ENCODE measurements at regions not wholly inside any gene's neighbourhood (a gene's known extent, or its start where the extent isn't known, plus 50 kb on each side); places are given as distances from the start of the nearest gene placed in this dataset.
A peak's percentile ranks its signal among the peaks of the same experiment; 100 is the strongest.

- WGBS, 2 donors, result 74 to 78% methylated on average over 5 of the region's 5 CpGs
- Histone ChIP-seq H3K36me3 (no peaks in the 10 kb centered on the region), H3K4me1 (peaks cover 0 to 23% (median 9%) of the 10 kb centered on the region in 4 donors), H3K27ac (peak overlapping the region in 3 of 4 donors; percentile 13 to 55 (median 17)), H3K9me3 (no peaks in the 10 kb centered on the region), H3K4me3 (no peak overlapping the region), H3K27me3 (no peaks in the 10 kb centered on the region)
- no peak for TF ChIP-seq POLR2AphosphoS5 (IDR thresholded peaks at IDR 0.05)
- TF ChIP-seq EP300 (IDR thresholded peaks at IDR 0.05), result no peak
- TF ChIP-seq CTCF (IDR thresholded peaks at IDR 0.05), result no peak
- TF ChIP-seq POLR2A (IDR thresholded peaks at IDR 0.05), result no peak
- intact Hi-C loops (cut with DNase I), result no loop called here
- DNase-seq, result no peak
Observed at GRCh38 chr7:41336981-41337380, 365.9 kb downstream of the INHBA start.

- DNase-seq, result no peak
- H3K27ac ChIP-seq, result peak overlapping the region in 3 of 4 donors; percentile 13 to 55 (median 17)
- H3K9me3 ChIP-seq, result peaks cover 0 to 2% (median 0%) of the 10 kb centered on the region in 4 donors
- peaks cover 0 to 23% (median 9%) of the 10 kb centered on the region in 4 donors for H3K4me1 ChIP-seq
- TF ChIP-seq EP300 (IDR thresholded peaks at IDR 0.05) (no peak), CTCF (IDR thresholded peaks at IDR 0.05) (no peak), POLR2AphosphoS5 (IDR thresholded peaks at IDR 0.05) (no peak), POLR2A (IDR thresholded peaks at IDR 0.05) (no peak)
- 70 to 75% methylated on average over 2 of the region's 2 CpGs for WGBS, 2 donors
- no peak overlapping the region for H3K4me3 ChIP-seq
- no peaks in the 10 kb centered on the region for H3K27me3 ChIP-seq
- intact Hi-C loops (cut with DNase I), result no loop called here
- H3K36me3 ChIP-seq, result no peaks in the 10 kb centered on the region
Observed at GRCh38 chr7:41336455-41336952, 366.4 kb downstream of the INHBA start.

- WGBS, 2 donors, result 79 to 87% methylated on average over 4 of the region's 4 CpGs
- no peak overlapping the region for H3K27ac ChIP-seq
- no peak for DNase-seq
- H3K4me1 ChIP-seq, result peaks cover 0 to 23% (median 9%) of the 10 kb centered on the region in 4 donors
- no peak for TF ChIP-seq CTCF (IDR thresholded peaks at IDR 0.05)
- TF ChIP-seq POLR2AphosphoS5 (IDR thresholded peaks at IDR 0.05), result no peak
- no peak for TF ChIP-seq EP300 (IDR thresholded peaks at IDR 0.05)
- TF ChIP-seq POLR2A (IDR thresholded peaks at IDR 0.05), result no peak
- no peak overlapping the region for H3K4me3 ChIP-seq
- intact Hi-C loops (cut with DNase I), result no loop called here
- H3K36me3 ChIP-seq, result no peaks in the 10 kb centered on the region
- peaks cover 0 to 2% (median 0%) of the 10 kb centered on the region in 4 donors for H3K9me3 ChIP-seq
- H3K27me3 ChIP-seq, result no peaks in the 10 kb centered on the region
Observed at GRCh38 chr7:41334071-41334862, 368.6 kb downstream of the INHBA start.

GRCh38 chr7:41333511-41333910 is 369.4 kb downstream of the INHBA start:
- no peak overlapping the region for H3K27ac ChIP-seq
- TF ChIP-seq POLR2AphosphoS5 (IDR thresholded peaks at IDR 0.05) (no peak), EP300 (IDR thresholded peaks at IDR 0.05) (no peak), POLR2A (IDR thresholded peaks at IDR 0.05) (no peak), CTCF (IDR thresholded peaks at IDR 0.05) (no peak)
- H3K9me3 ChIP-seq, result peaks cover 0 to 2% (median 0%) of the 10 kb centered on the region in 4 donors
- no peak for DNase-seq
- no peaks in the 10 kb centered on the region for H3K27me3 ChIP-seq
- H3K36me3 ChIP-seq, result no peaks in the 10 kb centered on the region
- intact Hi-C loops (cut with DNase I), result no loop called here
- peaks cover 0 to 23% (median 9%) of the 10 kb centered on the region in 4 donors for H3K4me1 ChIP-seq
- no peak overlapping the region for H3K4me3 ChIP-seq

All from sigmoid colon (tissue), 6 donors.